Kidney (tissue), 13 donors: ENCODE measurements at regions not wholly inside any gene's neighbourhood (a gene's known extent, or its start where the extent isn't known, plus 50 kb on each side); places are given as distances from the start of the nearest gene placed in this dataset.

ENCODE experiments used
- DNase-seq, 5 donors: peaks; one replicate each; pipeline ENCODE4 v3.0.0-alpha.2; 2013 to 2020
- FAIRE-seq: peaks from 2 replicates; lab custom pipeline; 2012; peaks lifted over from hg19 to GRCh38; lab: Jason Lieb, UNC
- H3K27ac ChIP-seq, 2 donors: one replicate each; pipeline ENCODE4 v1.7.0; 2013; ENCODE audit warnings: low read depth in 2 of 2, low read length in 2 of 2, inconsistent platforms in 1 of 2
- H3K27me3 ChIP-seq: one replicate; pipeline ENCODE4 v1.7.1; 2013; ENCODE audit warnings: low read length, inconsistent platforms; ENCODE audit not compliant: control insufficient read depth, insufficient read depth
- H3K36me3 ChIP-seq, 3 donors: one replicate each; pipeline versions ENCODE4 v1.7.0 to v1.7.1; 2013; ENCODE audit warnings: low read length in 3 of 3, control low read depth in 1 of 3, inconsistent platforms in 1 of 3; ENCODE audit not compliant: insufficient read depth in 3 of 3, control insufficient read depth in 2 of 3
- H3K4me1 ChIP-seq, 3 donors: one replicate each; pipeline versions ENCODE4 v1.7.0 to v1.7.1; 2013; ENCODE audit warnings: low read length in 3 of 3, inconsistent platforms in 1 of 3, low read depth in 1 of 3; ENCODE audit not compliant: control insufficient read depth in 2 of 3, insufficient read depth in 2 of 3
- H3K4me3 ChIP-seq, 3 donors: one replicate each; pipeline versions ENCODE4 v1.7.0 to v1.8.1; 2013; ENCODE audit warnings: low read length in 3 of 3, control low read depth in 1 of 3, inconsistent platforms in 1 of 3
- H3K9ac ChIP-seq, 3 donors: one replicate each; pipeline versions ENCODE4 v1.7.0 to v1.7.1; 2013; ENCODE audit warnings: low read length in 3 of 3, control low read depth in 1 of 3, inconsistent platforms in 1 of 3
- H3K9me3 ChIP-seq, 3 donors: one replicate each; pipeline versions ENCODE4 v1.7.0 to v1.7.1; 2013; ENCODE audit warnings: low read length in 3 of 3, control low read depth in 1 of 3, inconsistent platforms in 1 of 3; ENCODE audit not compliant: control insufficient read depth in 2 of 3, insufficient read depth in 1 of 3
- intact Hi-C: fragments of 100-400 bp; cut with DNase I; formaldehyde crosslinking; loops from one replicate; pipeline ENCODE4 v1.11.1; 2022
- TF ChIP-seq, protein P1 (sequence below): IDR thresholded peaks from 3 replicates; pipeline ENCODE4 v1.5.1; 2012; ENCODE audit warnings: mild to moderate bottlenecking, moderate library complexity, borderline replicate concordance; ENCODE audit not compliant: insufficient read depth; ENCODE audit errors: extremely low read depth
- donor health status: control.
- donor health status: control.
- donor health status: control.
- donor health status: control.
- donor health status: control.
- donor health status: DM: yes; HTN: yes; CAD: no.
- donor health status: Normal renal cell carcinoma (clear cell type).

DNA sequence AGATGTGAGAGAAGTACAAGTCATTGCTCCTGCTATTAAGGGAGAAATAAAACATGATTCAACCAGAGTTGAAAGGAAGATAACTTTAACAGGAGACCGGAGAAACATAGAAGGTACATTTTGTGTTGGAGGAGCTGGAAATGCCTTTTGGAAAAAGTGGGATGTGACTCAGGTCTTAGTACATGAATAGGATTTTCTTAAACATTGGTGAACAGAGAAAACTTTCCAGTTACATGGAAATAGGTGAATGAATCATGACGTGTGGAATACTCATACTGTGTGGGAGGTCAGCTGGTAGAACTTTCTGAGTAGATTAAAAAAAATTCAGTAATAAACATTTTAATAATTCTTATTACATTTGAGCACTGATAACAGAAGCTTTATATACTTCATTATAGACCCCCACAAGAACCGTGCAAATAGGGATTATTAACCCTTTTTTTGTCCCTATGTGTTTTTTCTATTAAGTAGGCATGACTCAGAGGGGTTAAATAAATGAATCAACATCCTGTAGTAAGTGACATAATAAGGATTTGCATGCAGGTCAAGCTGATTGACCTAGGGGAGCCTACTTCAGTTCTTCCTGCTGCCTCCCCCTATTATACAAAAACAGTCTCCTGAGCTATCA lies 710.5 kb downstream of the NOVA1 start:
- no peaks in the 10 kb centered on the region for H3K36me3 ChIP-seq
- no peak overlapping the region for H3K4me3 ChIP-seq
- DNase-seq = no peak
- intact Hi-C loops = no loop called here
- no peak for FAIRE-seq
- H3K9ac ChIP-seq = no peak overlapping the region
- no peaks in the 10 kb centered on the region for H3K27me3 ChIP-seq
- H3K27ac ChIP-seq = no peak overlapping the region
- H3K9me3 ChIP-seq = no peaks in the 10 kb centered on the region
- H3K4me1 ChIP-seq = no peaks in the 10 kb centered on the region
- TF ChIP-seq, protein P1, sequence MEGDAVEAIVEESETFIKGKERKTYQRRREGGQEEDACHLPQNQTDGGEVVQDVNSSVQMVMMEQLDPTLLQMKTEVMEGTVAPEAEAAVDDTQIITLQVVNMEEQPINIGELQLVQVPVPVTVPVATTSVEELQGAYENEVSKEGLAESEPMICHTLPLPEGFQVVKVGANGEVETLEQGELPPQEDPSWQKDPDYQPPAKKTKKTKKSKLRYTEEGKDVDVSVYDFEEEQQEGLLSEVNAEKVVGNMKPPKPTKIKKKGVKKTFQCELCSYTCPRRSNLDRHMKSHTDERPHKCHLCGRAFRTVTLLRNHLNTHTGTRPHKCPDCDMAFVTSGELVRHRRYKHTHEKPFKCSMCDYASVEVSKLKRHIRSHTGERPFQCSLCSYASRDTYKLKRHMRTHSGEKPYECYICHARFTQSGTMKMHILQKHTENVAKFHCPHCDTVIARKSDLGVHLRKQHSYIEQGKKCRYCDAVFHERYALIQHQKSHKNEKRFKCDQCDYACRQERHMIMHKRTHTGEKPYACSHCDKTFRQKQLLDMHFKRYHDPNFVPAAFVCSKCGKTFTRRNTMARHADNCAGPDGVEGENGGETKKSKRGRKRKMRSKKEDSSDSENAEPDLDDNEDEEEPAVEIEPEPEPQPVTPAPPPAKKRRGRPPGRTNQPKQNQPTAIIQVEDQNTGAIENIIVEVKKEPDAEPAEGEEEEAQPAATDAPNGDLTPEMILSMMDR = no peak

DNA sequence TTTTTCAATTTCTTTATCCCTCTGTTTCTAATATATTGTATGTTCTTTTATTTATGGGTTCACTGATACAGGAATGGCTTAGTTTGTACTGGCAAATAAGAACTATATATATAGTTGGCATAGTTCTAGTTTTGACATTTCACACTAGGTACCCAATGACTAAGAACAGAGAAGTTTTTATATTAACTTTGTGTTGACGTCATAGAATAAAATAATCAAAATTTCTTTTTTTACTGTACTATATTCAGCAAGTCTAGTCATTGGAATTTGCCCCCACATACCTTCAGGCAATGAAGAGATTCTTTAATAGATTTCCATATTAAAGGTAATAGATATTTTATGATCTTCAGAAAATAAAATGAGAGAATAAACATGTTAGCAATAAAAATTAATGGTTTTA lies 713.2 kb downstream of the NOVA1 start:
- Histone ChIP-seq H3K4me3 (no peak overlapping the region), H3K27ac (no peak overlapping the region), H3K36me3 (no peaks in the 10 kb centered on the region), H3K27me3 (no peaks in the 10 kb centered on the region), H3K4me1 (no peaks in the 10 kb centered on the region), H3K9ac (no peak overlapping the region), H3K9me3 (no peaks in the 10 kb centered on the region)
- intact Hi-C loops = no loop called here
- FAIRE-seq (peak; percentile 51), DNase-seq (no peak)
- TF ChIP-seq, protein P1 = no peak

DNA sequence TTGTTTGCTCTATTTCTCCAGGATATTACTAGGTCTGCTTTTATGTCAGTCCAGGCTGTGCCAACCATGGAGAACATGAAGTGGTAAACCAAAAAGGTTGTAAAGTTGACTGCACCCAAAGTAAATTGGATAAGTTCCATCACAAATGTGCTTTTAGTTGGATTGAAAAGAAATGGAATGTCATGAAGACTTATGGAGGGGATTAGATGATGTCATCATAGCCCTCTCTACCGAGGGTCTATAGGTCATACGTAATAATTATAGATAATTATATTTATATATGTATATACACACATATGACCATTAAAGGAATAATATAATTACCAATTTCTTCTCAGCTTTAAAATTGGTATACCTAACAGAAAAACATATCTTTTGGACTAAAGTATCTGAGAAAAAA lies 714.9 kb downstream of the NOVA1 start:
- H3K9ac ChIP-seq = no peak overlapping the region
- FAIRE-seq (no peak), DNase-seq (no peak)
- no peaks in the 10 kb centered on the region for H3K36me3 ChIP-seq
- intact Hi-C loops = no loop called here
- no peak overlapping the region for H3K4me3 ChIP-seq
- TF ChIP-seq, protein P1 = no peak
- H3K4me1 ChIP-seq = no peaks in the 10 kb centered on the region
- no peaks in the 10 kb centered on the region for H3K9me3 ChIP-seq
- H3K27ac ChIP-seq = no peak overlapping the region
- H3K27me3 ChIP-seq = no peaks in the 10 kb centered on the region

DNA sequence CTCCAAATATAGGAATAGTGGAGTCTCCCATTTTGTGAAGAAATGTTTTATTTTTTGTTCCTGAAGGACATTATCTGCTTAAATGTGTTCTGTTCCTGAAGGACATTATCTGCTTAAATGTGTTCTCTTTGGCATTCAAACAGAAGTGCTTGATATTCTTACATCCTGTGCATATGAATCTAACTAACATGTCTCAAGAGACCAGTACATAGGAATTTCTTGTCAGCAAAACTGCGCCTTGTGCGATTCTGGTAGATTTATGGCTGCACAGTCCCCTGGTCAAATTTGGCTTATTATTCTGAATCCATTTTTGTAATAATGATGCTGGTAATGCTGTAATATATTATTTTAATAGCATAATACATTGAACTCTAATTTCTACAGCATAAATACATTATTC lies 722.4 kb downstream of the NOVA1 start:
- H3K27me3 ChIP-seq = no peaks in the 10 kb centered on the region
- H3K4me1 ChIP-seq = no peaks in the 10 kb centered on the region
- H3K9ac ChIP-seq = no peak overlapping the region
- FAIRE-seq = no peak
- H3K4me3 ChIP-seq = no peak overlapping the region
- no peaks in the 10 kb centered on the region for H3K36me3 ChIP-seq
- H3K9me3 ChIP-seq = no peaks in the 10 kb centered on the region
- no peak for DNase-seq
- TF ChIP-seq, protein P1 = no peak
- intact Hi-C loops = no loop called here
- no peak overlapping the region for H3K27ac ChIP-seq
